HG03442 (cell line): ENCODE measurements at regions not wholly inside any gene's neighbourhood (a gene's known extent, or its start where the extent isn't known, plus 50 kb on each side); places are given as distances from the start of the nearest gene placed in this dataset.

ENCODE experiments used
- ATAC-seq: cut with Tn5 transposase; IDR thresholded peaks from one replicate; pipeline ENCODE4 v1.9.1; 2021; ENCODE audit warnings: mild to moderate bottlenecking, moderate library complexity; ENCODE audit not compliant: unreplicated experiment

DNA sequence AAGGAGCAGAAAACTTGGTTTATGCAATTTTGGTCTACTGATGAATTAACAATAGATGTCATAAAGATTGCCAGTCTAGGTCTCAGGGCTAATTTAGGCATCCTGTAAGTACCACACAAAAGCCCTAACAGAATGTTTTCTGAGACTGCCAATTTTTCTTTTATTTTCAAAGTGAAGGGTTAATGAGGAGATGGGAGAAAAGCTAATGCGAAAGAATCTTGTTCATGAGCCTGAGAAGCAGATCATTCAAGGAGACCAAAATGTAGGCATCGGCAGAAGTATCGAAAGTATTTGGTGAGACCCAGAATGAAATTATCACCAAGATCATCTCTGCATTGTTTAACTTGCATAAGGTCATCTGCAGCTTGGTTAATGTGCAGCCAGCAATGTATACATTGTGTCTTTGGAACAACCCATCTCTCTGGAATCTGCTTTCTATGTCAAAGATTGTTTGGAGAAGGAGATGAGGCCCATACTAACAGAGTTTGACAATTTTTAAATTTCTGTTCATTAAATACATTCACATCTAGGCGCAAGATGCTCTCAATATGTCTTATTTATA, 163.3 kb upstream of the GLI3 start:
- no peak for ATAC-seq

DNA sequence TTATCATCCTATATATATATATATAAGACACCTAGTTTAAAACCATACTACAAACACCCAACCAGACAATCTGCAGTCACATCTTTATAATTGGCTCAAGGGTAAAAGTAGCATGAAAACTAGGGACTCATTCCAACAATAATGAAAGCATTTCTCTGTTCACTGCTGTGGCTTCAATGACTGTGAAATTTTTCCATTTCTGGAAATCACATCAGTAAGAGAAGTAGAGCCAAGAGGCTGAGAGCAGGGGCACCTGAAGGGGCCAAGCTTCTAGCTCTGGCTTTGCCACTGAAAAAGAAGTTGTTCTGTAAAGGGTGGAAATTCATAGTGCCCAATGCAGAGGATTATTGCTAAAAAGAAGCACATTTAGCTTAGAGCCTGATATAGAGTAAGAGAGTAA, 158.6 kb upstream of the GLI3 start:
- ATAC-seq, result no peak

DNA sequence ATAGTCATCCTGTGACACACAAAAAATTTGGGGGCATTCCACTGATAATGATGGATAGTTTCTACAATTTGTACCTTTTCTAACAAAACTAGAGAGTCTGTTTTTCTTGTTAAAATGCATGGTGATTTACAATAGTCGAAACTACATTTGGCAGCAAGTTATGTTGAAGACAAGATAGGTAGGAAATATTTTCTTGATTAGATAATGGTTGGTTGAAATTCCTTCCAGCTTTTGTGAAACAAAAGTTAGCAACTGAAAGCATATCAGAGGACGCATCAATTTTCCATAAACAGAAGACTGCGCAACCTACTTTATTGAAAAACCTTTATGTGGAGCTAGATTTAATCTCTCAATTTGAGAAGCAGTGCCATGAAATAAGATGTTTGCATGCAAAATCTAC, 155.8 kb upstream of the GLI3 start:
- no peak for ATAC-seq

DNA sequence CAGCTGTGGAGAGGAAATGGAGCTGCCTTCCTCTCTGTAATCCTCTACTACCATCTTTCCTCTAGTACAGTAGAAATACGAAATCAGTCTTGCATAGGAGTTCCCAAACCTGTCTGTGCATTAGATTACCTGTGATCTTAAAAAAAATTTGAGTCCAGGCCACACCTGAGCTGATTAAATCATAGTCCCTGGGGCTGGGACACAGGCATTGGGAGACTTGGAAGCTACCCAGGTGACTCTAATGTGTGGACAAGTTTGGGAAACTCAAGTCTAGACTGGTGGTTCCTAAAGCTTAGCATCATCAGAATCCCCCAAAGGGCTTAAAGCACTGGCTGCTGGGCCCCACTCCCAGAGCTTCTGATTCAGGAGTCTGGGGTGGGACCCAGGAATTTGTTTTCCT, 152.7 kb upstream of the GLI3 start:
- ATAC-seq, result no peak

DNA sequence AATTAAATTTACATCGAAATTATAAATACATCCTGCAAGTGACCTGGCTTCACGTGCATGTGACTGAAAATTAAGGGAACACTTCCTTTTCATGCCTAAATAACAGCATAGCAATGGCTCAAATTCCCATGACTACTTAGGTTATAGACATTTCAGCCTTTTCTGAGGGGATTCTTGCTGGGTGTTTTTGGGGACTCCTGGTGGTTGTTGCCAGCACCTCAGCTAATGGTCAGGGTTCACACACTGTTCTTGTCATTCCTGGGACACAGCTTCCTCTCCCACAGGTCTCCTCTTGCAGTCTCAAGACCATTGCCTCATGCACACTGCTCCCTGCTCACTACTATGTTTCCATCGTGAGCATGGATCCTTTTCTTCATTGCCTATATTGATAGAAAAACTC, 148.9 kb upstream of the GLI3 start:
- no peak for ATAC-seq

DNA sequence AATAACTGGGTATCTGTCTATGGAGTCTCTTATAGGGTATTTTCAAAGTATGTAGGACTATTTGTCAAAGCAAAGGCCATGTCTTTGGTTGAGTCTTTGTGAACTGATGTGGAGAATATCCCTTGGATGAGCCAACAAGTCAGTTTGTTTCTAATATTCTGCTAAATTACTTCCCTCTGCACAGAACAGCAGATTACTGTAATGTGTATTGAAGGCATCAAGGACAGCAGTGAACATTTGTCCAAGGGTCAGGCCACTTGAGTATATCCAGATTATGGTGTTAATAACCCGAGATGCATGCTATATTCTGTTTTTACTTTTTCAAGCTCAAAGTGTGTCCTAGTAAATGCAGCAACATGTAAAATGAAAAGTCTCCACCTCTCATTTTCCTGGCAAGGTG, 144.2 kb upstream of the GLI3 start:
- no peak for ATAC-seq

DNA sequence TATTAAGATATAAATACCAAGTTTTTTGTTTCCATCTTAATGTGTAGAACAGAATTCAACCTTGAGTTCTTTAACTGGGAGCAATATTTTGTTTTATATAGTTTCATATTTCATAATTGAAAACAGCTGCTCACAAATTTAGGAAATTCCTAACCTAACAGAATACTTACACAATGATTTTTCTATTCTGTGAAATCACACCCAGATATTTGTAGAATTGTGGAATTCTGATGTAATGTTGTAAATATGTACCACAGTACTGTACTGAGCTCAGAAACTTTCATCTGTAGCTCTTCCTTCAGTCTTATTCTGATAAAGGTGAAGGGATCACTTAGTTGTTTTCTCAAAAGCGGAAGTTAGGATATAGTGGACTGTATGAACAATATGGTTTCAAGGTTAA, 143.4 kb upstream of the GLI3 start:
- ATAC-seq, result no peak

DNA sequence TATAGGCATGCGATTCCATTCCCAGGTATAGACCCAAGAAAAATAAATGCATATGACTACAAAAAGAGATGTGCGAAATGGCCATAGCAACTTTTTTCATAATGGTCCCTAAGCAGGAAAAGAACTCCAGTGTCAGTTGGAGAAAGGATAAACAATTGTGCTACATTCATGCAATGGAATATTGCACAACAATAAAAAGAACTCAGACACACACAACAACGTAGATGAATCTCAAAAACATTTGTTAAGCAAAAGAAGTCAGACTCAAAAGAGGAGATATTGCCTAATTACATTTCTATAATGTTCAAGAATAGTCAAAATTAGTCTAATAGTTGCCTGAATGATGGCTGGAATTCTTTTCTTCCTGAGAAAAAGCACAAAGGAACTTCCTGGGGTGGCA, 141.1 kb upstream of the GLI3 start:
- ATAC-seq, result no peak

DNA sequence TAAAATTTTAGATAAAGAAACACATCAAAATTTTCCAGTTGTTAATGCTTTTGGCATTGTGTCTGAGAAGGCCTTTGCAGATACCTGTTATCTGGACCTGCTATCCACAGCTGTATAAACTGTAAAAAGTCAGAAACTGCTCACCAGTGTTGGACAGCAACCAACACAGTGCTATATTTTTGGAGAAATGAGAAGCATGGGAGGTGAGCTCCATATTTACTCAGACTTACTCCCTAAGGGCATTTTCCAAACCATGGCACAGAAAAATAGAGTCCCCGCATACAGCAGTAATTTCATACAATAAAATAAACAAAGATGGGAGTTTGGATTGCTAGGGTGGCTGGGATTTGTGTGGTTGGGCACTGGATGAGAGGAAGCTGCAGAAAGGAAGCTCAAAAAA, 136.3 kb upstream of the GLI3 start:
- no peak for ATAC-seq

DNA sequence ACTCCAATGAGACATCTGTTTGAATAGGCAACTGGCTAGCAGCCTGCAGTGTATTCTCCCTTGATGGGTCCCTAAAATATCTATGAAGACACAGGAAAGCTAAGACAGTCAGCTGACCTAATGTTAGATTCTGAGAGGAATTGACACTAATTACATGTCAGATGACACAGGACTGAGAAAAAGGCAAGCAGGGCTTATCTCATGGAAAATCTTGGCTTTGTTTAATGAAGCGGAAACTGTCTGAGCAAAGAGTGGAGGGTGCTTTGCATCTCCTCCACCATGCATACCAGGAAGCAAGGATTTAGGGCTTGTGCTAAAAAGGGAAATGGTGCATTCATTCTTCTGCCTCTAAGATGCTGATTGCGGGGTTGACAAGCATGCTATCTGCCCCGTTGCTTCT, 135.5 kb upstream of the GLI3 start:
- no peak for ATAC-seq

DNA sequence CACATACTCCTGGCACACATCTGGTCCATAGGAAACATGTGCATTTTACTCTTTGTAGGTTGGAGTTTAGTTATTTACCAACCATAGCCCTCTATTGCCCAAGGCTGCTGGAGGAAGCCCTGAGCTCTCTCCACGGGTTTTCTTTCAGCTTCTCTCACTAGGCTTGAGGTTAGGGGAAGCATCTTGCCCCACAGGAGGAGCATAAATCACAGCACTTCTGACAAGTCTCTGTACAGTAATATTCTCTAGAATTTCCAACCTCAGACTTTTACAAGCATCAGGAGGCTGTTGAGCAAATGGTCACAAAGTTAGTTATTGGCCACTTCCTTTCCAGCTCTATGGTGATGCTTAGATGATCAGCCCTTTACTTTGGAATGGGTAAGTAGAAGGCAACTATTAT, 122.9 kb upstream of the GLI3 start:
- ATAC-seq, result no peak

DNA sequence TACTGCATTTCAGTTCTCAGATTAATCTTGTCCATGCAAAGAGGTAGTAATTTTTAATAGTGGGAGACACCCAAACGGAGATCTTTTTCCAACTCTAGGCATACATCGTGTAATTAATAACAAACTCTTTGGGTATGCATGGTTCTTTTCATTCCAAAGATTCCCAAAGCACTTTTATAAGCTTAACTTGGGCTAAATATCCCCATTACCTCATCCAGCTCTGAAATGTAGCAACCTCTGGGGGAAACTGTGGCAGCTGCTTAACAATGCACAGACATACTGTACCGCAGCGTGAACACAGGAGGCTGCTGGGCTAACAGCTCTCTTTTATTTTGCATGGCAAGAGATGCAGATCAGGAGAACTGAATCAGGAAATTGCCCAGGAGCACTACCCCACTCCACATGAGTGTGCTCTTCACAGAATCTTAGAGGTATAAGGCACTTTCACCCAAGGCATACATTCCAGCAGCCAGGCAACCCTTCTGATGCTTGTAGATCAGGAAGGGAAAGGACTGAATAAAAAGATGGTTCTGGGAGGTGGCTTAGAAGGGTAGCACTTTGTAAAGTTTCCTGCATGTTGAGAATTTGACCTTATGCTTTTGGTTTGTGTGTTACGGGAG, 114.4 kb upstream of the GLI3 start:
- no peak for ATAC-seq

DNA sequence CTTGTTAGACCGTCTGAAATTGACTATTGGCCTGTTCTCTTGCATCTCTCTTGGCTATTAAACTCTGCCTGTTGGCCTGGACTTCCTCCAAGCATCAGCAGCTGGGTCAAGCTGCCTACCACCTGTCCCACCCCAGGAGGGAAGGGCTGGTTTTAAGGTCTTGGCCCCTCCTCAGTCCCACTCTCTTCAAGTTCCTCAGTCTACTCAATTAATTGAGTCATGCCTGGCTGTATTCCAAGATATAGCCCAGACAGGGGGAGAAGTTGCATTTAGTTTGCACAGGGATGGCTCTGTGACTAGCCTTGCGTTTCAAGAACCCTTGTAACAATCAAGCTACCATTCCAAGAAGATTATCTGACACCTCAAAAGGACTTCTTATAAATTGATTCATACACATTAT, 113.8 kb upstream of the GLI3 start:
- ATAC-seq, result no peak

DNA sequence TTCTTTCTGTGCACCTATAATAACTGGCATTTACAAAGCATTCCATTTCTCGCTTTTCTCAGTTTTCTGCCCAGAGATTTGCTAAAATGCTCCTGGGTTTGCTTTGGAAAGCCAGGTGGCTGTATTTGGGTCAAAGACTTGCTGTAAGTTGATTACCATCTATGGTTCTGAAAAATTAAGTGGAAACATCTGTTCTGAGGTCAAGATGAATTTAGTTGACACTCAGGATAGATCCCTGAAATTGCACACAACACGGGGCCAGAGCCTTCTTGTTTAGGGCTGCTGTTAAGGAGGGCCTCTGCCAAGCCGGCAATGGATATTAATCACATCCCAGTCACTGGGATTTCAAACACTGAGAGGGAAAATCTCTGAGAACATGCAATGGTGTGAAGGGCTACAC, 111.6 kb upstream of the GLI3 start:
- no peak for ATAC-seq

DNA sequence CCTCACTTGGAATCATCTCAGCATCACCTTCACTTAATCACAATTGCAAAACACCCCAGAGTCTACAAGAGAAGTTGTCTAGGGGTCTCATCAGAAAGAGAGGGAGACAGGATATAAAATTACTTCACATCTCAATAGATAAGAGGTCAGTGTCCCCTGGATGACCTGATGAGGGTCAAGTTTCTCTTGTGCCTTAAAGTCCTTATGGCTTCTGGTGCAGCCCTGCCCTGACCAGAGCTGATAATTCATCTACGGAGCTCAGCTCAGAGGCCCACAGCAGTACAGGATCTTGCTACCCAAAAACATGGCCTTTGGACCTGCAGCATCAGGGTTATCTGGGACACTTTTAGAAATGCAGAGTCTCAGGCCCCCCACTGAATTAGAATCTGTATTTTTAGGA, 111.1 kb upstream of the GLI3 start:
- no peak for ATAC-seq

DNA sequence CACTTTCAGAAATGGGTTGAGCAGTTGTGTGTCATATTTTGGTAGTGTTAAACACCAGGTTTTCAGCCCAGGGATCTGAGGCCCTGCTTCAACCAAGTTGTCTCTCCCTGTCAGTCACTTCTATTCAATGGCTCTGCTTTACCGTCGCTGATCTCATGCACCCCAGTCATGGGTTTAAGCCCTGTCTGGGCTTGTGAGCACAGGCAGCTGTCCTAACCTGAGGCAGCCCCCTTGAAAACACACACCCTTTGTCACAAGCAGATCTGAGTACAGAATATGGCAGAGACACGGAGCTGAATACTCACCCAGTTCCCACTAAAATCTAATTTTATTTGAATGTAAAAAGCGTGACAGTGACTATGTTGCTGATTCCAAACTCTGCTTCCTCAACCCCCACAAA, 110.6 kb upstream of the GLI3 start:
- no peak for ATAC-seq

DNA sequence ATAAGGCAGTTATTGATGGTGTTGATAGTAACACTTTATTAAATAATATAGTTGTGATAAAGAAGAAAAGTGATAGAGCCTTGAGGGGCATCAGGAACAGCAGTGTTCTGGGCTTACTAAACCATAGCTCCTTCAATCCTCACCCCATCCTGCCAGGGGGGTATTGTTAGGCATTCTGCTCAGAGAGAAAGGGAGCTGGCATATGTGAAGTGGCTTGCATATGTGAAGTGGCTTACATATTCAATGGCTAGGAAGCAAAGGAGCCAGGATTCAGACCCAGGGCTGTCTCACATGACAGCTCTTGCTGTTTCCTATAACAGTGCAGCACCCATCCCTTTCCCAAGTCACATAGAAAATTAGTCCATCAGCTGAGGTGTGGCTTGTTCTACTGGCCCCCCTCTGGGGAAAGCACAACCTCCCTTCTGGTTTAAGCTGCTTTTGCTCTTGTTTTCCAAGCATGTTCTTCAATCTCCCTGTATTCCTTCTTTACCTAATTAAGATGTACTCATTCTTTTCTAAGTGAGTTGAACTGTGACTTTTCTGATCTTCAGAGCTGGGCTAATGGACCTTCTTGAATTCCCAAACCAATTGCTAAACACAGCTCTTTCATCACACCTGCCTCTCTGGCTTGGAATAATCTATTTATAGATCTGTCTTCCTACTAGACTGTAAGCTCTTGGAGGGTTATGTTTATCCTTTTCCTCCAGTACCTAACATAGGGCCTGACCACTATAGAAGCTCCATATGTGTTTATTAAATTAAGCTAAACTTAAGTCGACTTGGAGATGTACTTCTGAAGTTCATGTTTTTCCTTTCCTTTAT, 108.7 kb upstream of the GLI3 start:
- ATAC-seq, result no peak

DNA sequence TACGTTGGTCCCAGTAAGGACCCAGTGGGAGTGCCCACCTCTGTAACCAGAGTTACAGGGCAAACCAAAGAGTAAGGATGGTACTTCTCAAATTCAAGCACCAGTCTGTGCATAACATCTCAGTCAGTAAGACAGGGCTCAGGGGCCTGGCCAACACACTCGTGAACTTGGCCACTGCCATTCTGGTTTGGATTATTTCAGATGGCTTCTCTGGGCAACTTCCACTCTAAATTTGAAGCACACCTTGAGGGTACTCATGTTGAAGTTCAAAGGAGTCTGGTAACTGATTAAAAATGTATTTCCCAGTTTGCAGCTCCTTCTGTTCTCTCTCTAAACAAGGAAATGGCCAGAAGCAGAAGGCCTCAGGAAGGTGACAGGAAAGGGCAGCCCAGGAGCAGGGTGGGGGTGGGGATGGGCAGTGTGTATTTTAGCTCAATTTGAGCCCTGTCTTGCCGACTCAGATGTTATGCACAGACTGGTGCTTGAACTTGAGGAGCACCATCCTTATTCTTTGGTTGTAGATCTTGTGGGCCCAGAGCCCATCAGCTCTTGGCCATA, 107.3 kb upstream of the GLI3 start:
- no peak for ATAC-seq

DNA sequence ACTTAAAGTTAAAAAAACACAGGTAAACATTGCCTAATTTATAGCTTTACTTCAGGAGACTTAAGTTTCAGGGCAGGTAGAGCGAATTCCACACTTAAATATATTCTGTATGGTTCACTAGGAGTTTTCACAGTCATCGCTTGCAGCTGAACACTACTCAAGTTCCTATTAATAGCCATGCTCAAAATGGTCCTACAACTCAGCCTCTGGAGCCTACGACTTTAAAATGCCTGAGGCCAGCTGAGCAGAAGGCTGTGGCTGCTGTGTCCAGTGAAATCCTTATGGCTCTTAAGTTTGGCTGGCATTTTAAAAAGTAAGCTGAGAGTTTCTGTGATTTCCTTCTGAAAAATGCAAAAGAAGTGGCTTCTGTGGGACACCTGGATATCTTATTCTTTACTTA, 105.4 kb upstream of the GLI3 start:
- no peak for ATAC-seq

DNA sequence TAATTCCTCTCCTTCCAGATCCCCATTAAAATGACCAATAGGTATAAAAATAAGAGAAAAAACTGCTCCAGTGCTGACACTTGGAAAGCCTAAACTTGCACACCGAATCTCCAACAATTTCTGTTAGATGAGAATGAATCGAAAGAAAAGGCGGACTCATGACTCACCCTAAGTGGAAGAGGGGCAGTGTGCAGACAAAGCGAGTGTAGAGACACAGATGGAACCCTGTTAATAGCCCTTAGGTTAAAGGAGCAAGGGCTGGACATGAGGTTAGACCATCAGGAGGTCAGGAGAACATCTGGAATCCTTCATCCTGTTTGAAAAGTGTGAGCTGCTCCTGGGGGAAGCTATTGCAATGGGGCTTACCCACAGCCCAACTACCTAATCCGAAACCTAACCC, 103.4 kb upstream of the GLI3 start:
- no peak for ATAC-seq

DNA sequence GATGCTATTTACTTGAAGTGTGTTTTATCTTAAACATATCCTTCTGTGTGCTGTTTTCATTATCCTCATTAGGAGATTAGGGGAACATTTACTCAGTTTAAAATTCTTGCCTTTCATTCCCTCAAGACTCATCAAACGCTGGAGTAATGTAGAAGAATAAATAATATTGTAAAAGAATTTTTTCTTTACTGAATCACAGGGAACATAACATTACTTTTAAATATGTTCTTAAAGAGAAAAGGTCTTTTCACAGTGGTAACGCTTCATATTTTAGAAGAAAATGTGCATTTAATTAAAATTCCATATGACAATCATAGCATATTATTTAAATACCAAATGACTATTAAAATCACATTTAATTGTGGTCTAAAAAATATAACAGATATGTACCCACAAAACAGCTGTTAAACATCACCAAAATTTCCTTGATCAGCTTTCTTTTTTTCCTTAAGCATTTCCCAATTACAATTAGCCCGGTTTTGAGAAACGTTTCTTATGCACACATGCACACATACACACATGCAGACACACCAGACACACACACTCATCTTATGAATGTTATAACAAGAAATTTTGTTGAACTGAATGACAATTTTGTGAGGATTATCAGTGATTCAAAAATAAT, 102.0 kb upstream of the GLI3 start:
- ATAC-seq, result no peak
